ENCODE measurements at regions not wholly inside any gene's neighbourhood (a gene's known extent, or its start where the extent isn't known, plus 50 kb on each side); places are given as distances from the start of the nearest gene placed in this dataset.
"Not testable (repeated sequence)": the region's sequence is repeated elsewhere in the genome, so short reads cannot be mapped to it uniquely, and the experiment has no call there.

- peaks cover 4% of the 10 kb centered on the region for H3K9me3 ChIP-seq (ENCODE audit: severe bottlenecking)
- no peak for DNase-seq
- H3K36me3 ChIP-seq: no peaks in the 10 kb centered on the region
- H3K4me3 ChIP-seq (ENCODE audit: low read depth, low read length): no peak overlapping the region
- H3K27me3 ChIP-seq (ENCODE audit: insufficient read depth, low read depth, severe bottlenecking): peaks cover 64% of the 10 kb centered on the region
- no peak overlapping the region for H3K27ac ChIP-seq
- TF ChIP-seq CTCF (IDR thresholded peaks at IDR 0.05; ENCODE audit: low read depth, low read length): no peak
Observed at GRCh38 chr14:105889666-105890473, 363.5 kb downstream of the TMEM121 start.

GRCh38 chr14:105890474-105891220 lies 364.3 kb downstream of the TMEM121 start:
- no peak overlapping the region for H3K27ac ChIP-seq
- H3K4me3 ChIP-seq (ENCODE audit: low read depth, low read length): no peak overlapping the region
- H3K27me3 ChIP-seq (ENCODE audit: insufficient read depth, low read depth, severe bottlenecking): peaks cover 64% of the 10 kb centered on the region
- peak; percentile 3 for DNase-seq
- H3K36me3 ChIP-seq: no peaks in the 10 kb centered on the region
- TF ChIP-seq CTCF (IDR thresholded peaks at IDR 0.05; ENCODE audit: low read depth, low read length): no peak
- H3K9me3 ChIP-seq (ENCODE audit: severe bottlenecking): peaks cover 4% of the 10 kb centered on the region

DNA sequence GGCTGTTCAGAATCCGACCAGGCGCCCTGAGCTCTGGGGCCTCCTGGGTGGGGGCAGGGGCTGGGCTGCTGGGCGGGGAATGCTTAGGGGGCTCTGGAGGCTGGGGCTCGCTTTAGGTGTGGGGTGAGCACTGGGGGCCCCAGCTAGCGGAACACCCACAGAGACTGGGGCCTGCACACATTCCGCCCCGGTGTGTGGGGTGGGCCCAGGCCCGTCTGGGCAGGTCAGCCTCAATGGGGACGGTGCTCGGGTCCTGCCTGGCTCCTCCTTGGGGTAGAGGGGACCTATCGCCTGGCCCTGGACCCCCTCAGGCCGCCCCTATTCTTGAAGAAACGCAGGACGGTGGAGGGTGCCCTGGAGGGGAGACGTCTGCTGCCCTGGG lies 364.8 kb downstream of the TMEM121 start:
- TF ChIP-seq CTCF (IDR thresholded peaks at IDR 0.05; ENCODE audit: low read depth, low read length): no peak
- peaks cover 4% of the 10 kb centered on the region for H3K9me3 ChIP-seq (ENCODE audit: severe bottlenecking)
- peak; percentile 1 for DNase-seq

DNA sequence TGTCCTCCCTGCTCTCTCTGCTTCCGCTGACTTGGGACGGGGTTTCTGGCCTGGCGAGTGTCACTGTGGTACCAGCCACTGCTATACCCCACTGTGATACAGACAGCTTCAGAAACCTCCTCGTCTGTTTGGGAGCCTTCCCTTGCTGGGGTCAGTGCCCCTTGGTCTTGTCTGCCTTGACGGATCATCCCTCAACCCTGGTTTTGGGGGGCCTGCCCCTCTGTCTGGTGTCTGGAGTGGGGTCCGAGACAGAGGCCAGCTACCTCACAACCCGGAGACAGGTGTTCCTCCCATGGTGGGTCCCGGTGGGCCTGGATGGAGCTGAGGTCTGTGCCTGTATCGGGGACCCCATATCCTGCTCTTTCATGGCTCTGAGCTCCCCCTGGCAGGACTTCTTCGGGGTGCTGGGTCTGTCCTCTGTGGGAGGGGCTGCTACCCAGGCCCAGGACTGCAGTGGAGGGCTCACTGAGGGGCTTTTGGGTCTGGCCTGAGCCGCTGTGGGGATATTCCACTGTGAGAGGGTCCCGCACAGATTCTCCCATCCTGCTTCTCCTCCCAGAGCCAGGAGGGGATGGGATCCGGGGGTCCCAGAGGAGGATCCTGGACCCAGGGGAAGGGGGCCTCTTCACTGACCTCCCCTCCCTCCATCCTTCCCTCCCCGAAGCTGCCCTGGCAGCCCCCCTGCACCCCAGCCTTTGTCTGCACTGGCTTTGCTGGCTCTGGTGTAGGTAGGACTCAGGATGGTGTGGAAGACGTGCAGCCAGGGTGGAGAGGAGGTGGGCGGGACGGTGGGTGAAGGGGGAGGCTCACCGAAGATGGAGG lies 365.5 kb downstream of the TMEM121 start:
- no peak for TF ChIP-seq CTCF (IDR thresholded peaks at IDR 0.05; ENCODE audit: low read depth, low read length)

More for the DNA sequence above, 364.8 kb downstream of the TMEM121 start:
- H3K36me3 ChIP-seq: no peaks in the 10 kb centered on the region
- no peak overlapping the region for H3K4me3 ChIP-seq (ENCODE audit: low read depth, low read length)
- H3K27me3 ChIP-seq (ENCODE audit: insufficient read depth, low read depth, severe bottlenecking): peaks cover 62% of the 10 kb centered on the region
- H3K27ac ChIP-seq: no peak overlapping the region

DNA sequence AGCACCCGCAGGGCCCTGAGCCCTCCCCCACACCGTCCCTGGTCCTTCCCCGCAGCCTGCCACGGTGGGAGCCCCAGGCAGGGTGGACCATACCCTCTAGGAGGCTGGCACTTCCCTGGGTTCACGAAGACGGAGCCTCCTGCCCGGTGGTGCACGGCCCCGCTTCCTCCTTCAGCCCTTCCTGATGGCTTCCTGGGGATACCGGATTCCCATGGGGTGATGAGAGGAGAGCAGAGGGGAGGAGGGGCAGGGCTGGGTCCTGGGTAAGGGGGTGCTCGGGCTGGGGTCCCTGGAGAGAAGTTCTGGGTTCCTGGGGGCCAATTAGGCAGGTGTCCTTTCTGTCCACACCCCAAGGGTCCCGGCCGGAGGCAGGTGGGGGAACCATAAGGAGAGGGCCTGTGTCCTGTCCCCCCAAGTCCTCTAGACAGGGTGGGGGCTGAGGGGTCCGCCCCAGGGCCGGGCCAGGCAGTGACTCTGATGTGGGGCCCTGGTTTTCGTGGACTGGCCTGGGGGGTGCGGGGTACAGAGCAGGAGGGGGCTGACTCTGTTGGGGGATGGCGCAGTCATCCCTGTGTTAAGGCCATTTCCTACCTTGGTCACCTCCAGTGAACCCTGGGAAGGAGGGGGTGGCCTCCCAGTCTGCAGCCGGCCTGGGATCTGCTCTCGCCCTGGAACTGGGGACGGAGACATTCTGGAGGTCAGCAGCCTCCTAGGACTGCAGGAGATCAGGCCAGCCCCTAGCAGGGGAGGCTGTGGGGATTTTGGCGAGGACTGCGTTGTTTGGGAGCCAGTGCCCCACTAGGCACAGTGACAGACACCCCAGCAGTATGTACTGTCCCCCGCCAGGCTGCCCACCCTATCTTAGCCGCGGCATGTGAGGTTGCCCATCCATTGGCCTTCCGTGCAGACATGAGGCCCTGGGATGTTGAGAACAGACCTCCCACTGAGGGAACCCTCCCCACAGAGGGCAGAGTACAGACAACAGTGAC lies 366.4 kb downstream of the TMEM121 start:
- not testable (repeated sequence) for DNase-seq; H3K9me3 ChIP-seq (ENCODE audit: severe bottlenecking); H3K27ac ChIP-seq; H3K36me3 ChIP-seq; H3K4me3 ChIP-seq (ENCODE audit: low read depth, low read length)
- H3K27me3 ChIP-seq (ENCODE audit: insufficient read depth, low read depth, severe bottlenecking): peaks cover 65% of the 10 kb centered on the region

More for the DNA sequence above, 365.5 kb downstream of the TMEM121 start:
- Histone ChIP-seq H3K4me3 (ENCODE audit: low read depth, low read length) (no peak overlapping the region), H3K27me3 (ENCODE audit: insufficient read depth, low read depth, severe bottlenecking) (peaks cover 63% of the 10 kb centered on the region), H3K36me3 (no peaks in the 10 kb centered on the region), H3K27ac (no peak overlapping the region), H3K9me3 (ENCODE audit: severe bottlenecking) (peaks cover 4% of the 10 kb centered on the region)
- DNase-seq: peak; percentile 3

DNA sequence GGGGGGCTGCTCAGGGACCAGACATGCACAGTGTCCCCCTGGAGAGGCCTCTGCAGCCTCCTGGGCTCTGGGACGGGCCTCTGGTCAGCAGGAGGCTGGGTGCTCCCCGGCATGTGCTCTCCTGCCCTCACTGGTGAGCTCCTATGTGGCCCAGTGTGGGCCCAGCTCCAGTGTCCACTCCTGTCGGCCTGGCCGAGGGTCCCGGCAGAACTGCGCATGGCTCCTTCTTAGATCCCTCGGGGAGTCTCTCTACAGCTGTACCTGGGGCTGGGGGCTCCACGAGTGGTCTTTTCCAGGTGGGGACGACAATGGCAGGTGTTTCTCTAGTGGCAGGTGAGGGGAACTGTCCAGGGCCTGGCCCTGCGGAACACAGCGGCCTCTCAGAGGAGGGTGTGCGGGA lies 367.3 kb downstream of the TMEM121 start:
- not testable (repeated sequence) for H3K4me3 ChIP-seq (ENCODE audit: low read depth, low read length); H3K27ac ChIP-seq; H3K9me3 ChIP-seq (ENCODE audit: severe bottlenecking); H3K36me3 ChIP-seq; DNase-seq
- H3K27me3 ChIP-seq (ENCODE audit: insufficient read depth, low read depth, severe bottlenecking): peaks cover 63% of the 10 kb centered on the region
